Right ventricle myocardium inferior (tissue), 1 donor: ENCODE measurements at regions not wholly inside any gene's neighbourhood (a gene's known extent, or its start where the extent isn't known, plus 50 kb on each side); places are given as distances from the start of the nearest gene placed in this dataset.
A peak's percentile ranks its signal among the peaks of the same experiment; 100 is the strongest.
"Not testable (repeated sequence)": the region's sequence is repeated elsewhere in the genome, so short reads cannot be mapped to it uniquely, and the experiment has no call there.

Experiments
- ATAC-seq: fragments of 200-7000 bp; cut with Tn5 transposase; one replicate; pipeline ENCODE4 v1.9.1; 2020; ENCODE audit warnings: mild to moderate bottlenecking, moderate library complexity
- DNase-seq: peaks from one replicate; pipeline ENCODE4 v3.0.0; 2021; ENCODE audit errors: missing footprints
- intact Hi-C: fragments of 100-400 bp; cut with DNase I; formaldehyde crosslinking; loops from one replicate; pipeline ENCODE4 v1.11.0; 2022
- donor health status: DM: no; HTN: yes; CAD: no; lungs with severe emphysema.

DNA sequence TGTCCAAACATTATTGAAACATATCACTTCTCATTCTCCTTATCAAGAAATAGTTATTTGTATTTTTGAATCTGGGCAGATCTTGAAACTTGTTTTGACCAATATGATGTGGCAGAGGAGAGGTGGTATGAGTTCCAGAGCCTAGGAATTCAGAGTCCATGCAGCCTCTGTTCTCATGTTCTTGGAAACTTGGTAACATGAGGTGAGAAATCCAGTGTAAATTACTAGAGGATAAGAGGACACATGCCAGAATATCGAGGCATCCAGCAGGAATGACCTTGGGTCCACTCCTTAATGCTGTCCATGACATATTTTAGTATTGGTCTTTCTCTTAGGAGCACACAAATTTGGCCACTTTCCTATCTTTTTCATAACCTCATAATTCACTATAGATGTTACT, 1374.6 kb downstream of the FSCB start:
- no peak for DNase-seq
- ATAC-seq = no peak
- intact Hi-C loops = no loop called here

DNA sequence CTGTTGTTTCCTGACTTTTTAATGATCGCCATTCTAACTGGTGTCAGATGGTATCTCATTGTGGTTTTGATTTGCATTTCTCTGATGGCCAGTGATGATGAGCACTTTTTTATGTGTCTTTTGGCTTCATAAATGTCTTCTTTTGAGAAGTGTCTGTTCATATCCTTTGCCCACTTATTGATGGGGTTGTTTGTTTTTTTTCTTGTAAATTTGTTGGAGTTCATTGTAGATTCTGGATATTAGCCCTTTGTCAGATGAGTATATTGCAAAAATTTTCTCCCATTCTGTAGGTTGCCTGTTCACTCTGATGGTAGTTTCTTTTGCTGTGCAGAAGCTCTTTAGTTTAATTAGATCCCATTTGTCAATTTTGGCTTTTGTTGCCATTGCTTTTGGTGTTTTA, 1378.7 kb downstream of the FSCB start:
- ATAC-seq, intact Hi-C loops, DNase-seq: not testable (repeated sequence)

DNA sequence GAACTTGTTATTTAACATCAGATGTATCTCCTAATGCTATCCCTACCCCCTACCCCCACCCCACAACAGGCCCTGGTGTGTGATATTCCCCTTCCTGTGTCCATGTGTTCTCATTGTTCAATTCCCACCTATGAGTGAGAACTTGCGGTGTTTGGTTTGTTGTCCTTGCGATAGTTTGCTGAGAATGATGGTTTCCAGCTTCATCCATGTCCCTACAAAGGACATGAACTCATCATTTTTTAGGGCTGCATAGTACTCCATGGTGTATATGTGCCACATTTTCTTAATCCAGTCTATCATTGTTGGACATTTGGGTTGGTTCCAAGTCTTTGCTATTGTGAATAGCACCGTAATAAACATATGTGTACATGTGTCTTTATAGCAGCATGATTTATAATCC, 1379.2 kb downstream of the FSCB start:
- intact Hi-C loops, DNase-seq, ATAC-seq: not testable (repeated sequence)

DNA sequence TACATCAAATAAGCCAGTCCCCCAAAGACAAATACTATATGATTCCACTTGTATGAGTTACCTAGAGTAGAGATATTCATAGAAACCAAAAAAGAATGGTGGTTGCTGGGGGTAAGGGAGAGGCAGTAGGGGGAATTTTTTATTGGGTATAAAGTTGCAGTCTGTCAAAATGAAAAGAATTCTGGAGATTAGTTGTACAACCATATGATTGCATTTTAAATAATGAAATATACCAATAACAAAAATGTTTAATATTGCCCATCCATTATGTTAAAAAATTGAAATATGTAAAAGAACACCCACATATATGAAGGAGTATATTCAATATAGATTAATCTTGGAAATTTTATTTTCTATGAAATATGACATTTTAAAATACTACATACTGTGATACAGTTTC, 1383.5 kb downstream of the FSCB start:
- ATAC-seq (no peak), DNase-seq (no peak)
- intact Hi-C loops = no loop called here

DNA sequence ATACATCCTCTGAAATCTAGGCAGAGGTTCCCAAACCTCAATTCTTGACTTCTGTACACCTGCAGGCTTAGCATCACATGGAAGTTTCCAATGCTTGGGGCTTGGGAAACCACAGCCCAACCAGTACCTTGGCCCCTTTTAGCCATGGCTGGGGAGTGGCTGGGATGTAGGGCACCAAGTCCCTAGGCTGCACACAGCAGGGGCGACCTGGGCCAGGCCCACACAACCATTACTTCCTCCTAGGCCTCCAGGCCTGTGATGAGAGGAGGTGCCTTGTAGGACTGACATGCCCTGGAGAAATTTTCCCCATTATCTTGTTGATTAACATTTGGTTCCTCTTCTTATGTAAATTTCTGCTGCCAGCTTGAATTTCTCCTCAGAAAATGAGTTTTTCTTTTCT, 1387.4 kb downstream of the FSCB start:
- peak; percentile 27 for DNase-seq
- no peak for ATAC-seq
- intact Hi-C loops = no loop called here

DNA sequence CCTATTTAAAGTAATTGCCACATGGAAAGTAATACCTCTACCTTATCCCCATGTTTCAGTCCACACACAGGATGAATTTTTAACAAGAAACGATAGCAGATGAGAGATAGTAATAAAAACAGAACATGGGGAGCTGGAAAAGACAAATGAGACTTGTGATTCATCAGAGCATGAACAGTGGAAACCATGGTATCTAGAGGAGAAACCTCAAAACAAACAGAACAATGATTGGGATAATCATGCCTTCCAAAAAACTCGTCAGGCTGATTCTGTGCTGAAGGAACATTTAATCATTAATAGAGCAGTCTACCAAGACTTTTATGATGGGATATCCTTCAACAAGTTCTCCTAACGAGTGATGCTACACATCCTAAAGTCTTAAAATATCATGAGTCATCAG, 1390.7 kb downstream of the FSCB start:
- intact Hi-C loops = no loop called here
- ATAC-seq = no peak
- DNase-seq = no peak

DNA sequence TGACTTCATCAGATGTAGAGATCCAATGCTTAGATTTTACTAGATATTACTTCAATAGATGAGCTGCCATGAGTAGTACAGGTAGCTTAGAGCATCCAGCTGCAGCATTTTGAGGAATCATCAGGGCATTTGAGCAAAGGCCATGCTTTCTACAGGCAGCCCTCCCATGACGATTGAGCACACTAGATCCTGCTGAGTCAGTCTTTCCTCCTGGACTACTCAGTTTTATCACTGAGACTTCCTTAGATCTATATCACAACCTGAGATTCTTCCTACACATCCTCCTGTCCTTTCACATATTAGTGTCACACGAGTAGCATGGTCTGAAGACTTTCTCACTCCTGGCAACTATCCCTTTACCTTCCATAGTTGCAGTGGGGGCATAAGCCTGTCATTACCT, 1401.8 kb downstream of the FSCB start:
- intact Hi-C loops = no loop called here
- DNase-seq = no peak
- no peak for ATAC-seq

DNA sequence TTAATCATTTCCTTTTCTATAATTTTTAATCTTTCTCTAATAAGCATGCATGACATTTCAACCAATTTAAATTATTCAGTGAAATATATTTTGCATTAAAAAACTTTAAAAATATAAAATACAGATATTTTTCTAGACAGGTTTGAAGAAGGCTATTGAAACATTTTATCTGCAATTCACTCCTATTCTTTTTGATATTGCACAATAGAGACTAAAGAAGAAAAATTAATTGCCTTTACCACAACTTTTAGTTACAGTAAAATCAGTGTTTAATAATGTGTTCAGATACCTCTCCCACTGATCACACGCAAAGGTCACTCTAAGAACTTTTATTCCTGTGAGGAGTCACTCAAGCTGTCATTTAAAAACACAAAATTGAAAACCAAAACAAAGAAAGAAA, 1416.7 kb downstream of the FSCB start:
- DNase-seq = no peak
- ATAC-seq = no peak
- intact Hi-C loops = no loop called here

DNA sequence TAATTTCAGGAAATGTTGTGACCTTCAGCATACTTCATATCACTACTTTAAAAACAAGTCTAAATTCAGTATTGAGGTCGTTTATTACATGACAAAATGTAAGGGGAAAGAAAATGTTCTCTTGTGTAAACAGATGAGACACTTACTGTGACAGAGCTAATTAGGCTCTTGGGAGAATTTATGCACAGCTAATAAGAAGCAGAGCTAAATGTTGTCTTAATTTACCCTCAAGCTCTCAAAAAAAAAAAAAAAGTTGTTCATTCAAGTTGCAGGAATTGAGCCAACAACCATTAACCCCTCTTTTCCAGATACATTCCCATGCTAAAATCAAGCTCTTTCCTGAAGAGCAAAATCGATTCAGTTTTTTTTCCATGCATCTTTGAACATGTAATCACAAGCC, 1419.4 kb downstream of the FSCB start:
- intact Hi-C loops = no loop called here
- no peak for ATAC-seq
- DNase-seq = no peak

DNA sequence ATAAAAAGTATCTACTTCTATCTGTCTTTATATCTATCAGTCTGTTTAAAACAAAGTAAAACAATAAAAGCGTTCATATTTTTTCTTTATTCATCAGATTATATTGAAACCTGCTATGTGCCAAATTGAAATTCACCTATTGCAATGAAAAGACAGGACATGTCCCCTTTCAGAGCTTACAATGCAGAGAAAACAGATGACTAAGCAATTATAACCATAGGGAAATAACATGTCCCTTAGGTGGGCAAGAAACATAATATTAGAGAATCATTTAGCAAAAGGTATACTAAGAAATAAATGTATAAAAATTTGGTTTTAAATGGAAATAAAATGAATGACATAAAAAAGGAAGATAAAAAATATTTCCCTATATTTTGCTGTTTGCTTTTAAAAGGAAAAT, 1421.3 kb downstream of the FSCB start:
- DNase-seq (no peak), ATAC-seq (no peak)
- intact Hi-C loops = no loop called here

DNA sequence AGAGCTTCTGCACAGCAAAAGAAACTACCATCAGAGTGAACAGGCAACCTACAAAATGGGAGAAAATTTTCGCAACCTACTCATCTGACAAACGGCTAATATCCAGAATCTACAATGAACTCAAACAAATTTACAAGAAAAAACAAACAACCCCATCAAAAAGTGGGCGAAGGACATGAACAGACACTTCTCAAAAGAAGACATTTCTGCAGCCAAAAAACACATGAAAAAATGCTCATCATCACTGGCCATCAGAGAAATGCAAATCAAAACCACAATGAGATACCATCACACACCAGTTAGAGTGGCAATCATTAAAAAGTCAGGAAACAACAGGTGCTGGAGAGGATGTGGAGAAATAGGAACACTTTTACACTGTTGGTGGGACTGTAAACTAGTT, 1439.7 kb downstream of the FSCB start:
- ATAC-seq, DNase-seq, intact Hi-C loops: not testable (repeated sequence)

DNA sequence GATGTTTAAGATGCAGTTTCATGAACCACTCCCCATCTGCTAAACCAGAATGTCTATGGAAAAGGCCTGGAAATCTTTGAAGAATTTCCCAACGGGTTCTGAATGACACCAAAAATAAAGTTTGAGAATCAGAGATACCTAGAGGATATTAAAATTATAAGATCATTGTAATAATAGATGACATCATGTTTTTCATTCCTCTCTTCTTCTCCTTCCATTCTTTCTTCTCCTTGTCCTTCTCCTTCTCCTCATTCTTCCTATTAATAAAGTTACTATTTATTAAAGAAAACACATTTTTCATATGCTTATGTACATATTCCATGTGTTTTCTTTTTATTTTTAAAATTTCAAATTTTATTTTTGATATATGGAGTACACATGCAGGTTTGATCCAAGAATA, 1449.4 kb downstream of the LRFN5 start:
- intact Hi-C loops = no loop called here
- ATAC-seq = no peak
- no peak for DNase-seq

DNA sequence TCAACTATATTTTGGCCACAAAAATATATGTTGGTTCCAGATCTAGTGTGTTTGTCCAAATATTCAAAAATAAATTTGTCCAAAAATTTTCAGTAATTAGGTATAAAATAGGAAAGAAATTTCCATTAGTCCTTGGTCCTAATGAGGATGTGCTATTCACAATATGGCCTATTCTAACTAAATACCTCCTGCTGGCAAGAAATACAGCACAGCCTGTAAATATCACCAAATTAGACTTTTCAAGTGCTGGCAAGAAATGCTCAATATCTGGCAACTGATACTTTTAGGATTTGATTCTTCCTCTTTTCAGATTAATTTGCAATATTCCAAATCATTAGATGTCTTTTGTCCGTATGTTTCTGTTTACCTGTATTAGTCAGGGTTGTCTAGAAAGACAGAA, 1446.2 kb downstream of the LRFN5 start:
- DNase-seq = no peak
- intact Hi-C loops = no loop called here
- ATAC-seq = no peak

DNA sequence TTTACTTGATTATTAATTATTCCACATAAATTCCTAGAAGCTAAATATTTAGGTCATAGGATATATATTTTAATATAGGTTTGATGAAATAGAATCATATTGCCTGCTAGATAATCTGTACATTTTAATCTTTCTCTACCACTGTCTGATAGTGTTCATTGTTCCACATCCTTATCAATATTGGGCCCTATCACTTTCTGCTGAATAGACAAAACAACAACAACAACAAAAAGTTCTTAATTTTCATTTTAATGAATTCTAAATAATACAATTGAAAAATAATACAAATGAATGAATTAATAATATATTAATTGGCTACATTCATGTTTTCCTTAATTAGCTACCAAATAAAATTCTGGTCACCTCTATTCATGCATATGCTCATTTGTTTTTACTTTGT, 1437.2 kb downstream of the LRFN5 start:
- DNase-seq = no peak
- no peak for ATAC-seq
- intact Hi-C loops = no loop called here

DNA sequence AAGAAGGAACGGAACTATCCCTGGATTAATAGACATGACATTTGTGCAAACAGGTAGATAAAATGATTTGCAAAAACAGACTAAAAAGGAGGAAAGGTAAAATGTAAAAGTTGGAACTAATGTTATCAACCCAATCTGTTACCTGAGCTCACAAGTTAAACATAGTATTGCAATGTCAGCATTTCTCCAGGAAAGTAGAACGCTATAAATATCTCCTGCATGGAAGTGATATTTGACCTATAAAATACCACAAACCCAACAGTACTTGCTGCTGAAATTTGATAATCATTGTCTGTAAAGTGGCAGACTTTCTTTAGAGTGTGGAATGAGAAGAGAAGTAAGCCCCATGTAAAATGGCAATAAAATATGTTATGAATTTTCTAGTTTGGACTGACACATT, 1435.7 kb downstream of the LRFN5 start:
- DNase-seq (no peak), ATAC-seq (no peak)
- intact Hi-C loops = no loop called here

DNA sequence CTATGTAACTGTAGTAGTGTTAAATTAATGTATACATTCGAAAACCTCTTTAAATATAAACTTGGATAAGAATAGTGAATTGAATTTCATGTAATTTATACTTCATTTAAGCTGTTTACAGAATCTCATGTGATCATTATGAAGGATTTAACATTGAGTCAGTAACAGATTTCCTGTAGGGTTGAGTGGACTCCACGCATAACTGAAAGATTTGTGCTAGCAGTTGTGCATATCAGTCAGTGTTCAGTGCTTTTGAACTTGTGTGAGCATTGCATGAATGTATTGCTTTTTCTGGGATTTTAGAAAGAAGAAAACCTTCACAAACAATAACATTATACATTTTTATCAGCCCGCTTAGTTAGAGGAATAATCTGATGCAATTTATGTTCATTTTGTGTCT, 1435.3 kb downstream of the LRFN5 start:
- ATAC-seq = no peak
- intact Hi-C loops = no loop called here

DNA sequence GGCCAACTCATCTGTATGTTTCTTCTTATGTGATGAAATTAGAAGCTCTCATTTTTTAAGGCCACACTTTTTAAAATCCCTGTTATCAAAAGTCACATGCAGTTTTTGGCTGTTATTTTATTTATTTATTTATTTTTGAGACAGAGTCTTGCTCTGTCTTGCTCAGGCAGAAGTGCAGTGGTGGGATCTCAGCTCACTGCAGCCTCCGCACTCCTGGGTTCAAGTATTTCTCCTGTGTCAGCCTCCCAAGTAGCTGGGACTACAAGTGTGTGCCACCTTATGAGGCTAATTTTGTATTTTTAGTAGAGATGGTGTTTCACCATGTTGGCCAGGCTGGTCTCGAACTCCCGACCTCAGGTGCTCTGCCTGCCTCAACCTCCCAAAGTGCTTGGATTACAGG, 1434.5 kb downstream of the LRFN5 start:
- DNase-seq = peak; percentile 62
- no peak for ATAC-seq
- intact Hi-C loops = no loop called here

More for the DNA sequence above, 1435.3 kb downstream of the LRFN5 start:
- DNase-seq = no peak

DNA sequence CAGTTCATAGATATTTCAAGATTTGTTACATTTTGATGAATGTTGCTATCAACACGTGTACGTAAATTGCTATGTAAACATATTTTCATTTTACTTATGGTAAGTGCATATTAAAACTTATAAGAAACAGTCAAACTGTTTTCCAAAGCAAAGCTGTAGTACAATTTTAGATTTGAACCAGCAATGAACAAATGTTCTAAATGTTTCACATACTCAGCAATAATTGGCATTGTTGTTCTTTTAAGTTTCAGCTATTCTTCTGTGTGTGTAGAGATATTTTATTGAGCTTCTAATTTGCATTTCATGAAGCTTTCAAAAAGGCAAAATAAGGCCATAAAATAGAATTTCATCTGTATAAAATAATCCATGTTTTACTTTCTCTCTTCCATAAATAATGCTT, 1433.2 kb downstream of the LRFN5 start:
- intact Hi-C loops = no loop called here
- ATAC-seq (no peak), DNase-seq (no peak)

DNA sequence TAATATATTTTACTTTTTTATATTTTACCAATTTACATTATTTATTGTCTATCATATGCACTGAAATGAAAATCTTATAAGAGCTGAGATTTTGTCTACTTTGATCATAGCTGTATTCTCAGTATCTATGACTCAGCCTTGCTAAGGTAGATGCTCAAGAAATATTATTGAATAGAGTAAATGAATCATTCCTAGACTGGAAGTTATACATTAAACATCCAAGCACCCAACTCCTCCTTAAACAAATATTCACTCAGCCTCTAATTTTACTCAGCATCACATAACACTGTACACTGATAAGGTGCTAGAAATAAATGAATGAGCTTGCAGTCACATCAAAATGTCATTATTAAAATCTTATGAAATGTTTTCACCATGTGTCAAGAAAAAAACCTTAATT, 1424.9 kb downstream of the LRFN5 start:
- no peak for ATAC-seq

DNA sequence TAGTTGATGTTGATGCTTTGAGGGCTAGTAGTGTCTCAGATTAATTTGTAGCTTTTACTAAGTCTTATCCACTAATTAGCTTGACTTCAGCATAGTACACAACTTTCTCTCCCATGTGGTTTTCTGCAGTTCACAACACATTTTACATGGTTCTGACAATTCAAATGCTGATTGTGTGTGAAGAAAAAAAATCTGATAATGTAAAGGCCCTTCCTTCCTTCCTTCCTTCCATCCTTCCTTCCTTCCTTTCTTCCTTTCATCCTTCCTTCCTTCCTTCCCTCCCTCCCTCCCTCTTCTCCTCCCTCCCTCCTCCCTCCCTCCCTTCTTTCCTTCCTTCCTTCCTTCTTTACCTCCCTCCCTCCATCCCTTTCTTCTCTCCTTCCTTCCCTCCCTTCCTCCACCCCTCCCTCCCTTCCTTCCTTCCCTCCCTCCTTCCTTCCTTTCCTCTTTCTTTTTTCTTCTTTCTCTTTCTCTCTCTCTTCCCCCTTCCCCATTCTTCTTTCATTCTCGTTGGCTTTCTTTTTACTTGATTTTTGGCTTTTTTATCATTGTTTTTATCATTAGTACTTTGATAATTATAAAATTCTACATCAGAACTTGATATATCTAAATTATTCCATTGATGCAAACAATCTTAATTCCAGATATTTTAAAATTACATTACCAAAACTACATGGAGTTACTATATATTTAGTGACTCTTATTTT, 1415.6 kb downstream of the LRFN5 start:
- ATAC-seq = no peak

More for the DNA sequence above, 1424.9 kb downstream of the LRFN5 start:
- intact Hi-C loops = no loop called here
- no peak for DNase-seq

DNA sequence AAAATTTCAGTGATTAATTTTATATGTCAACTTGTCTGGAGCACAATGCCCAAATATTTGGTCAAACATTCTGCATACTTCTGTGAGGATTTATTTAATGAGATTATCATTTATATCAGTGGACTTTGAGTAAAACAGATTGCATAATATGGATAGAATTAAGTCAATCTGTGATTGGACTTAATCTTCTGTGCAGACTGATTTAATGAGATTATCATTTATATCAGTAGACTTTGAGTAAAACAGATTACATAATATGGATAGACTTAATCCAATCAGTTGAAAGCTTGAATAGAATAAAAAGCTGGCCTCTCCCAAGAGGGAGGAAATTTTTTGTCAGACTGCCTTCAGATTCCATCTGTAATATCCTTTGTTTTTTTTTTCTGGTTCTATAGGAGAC, 1413.2 kb downstream of the LRFN5 start:
- DNase-seq (no peak), ATAC-seq (no peak)
- intact Hi-C loops = no loop called here

More for the DNA sequence above, 1415.6 kb downstream of the LRFN5 start:
- DNase-seq = no peak
- intact Hi-C loops = no loop called here
